NCI-H1092 treated with DMSO at 0.1 percent for 48 hours (cell line): ENCODE measurements at regions not wholly inside any gene's neighbourhood (a gene's known extent, or its start where the extent isn't known, plus 50 kb on each side); places are given as distances from the start of the nearest gene placed in this dataset.
"Not testable (repeated sequence)": the region's sequence is repeated elsewhere in the genome, so short reads cannot be mapped to it uniquely, and the experiment has no call there.

ENCODE experiments used
- DNase-seq: peaks from one replicate; lab custom pipeline; 2025; lab: John Stamatoyannopoulos, UW

- no peak for DNase-seq
Measured at GRCh38 chr2:186991766-186992417, 142.9 kb upstream of the ZSWIM2 start.

- no peak for DNase-seq
Measured at GRCh38 chr2:186984966-186985365, 136.0 kb upstream of the ZSWIM2 start.

GRCh38 chr2:186984481-186984880 is 135.5 kb upstream of the ZSWIM2 start:
- no peak for DNase-seq

GRCh38 chr2:186980787-186981550 is 132.0 kb upstream of the ZSWIM2 start:
- no peak for DNase-seq

GRCh38 chr2:186980117-186980442 is 131.1 kb upstream of the ZSWIM2 start:
- DNase-seq: no peak

- no peak for DNase-seq
Measured at GRCh38 chr2:186979439-186980116, 130.6 kb upstream of the ZSWIM2 start.

- no peak for DNase-seq
Measured at GRCh38 chr2:186977433-186978045, 128.6 kb upstream of the ZSWIM2 start.

GRCh38 chr2:186976329-186976728 is 127.4 kb upstream of the ZSWIM2 start:
- DNase-seq: no peak

GRCh38 chr2:186972281-186972970 is 123.5 kb upstream of the ZSWIM2 start:
- no peak for DNase-seq

- DNase-seq: no peak
Measured at GRCh38 chr2:186968277-186968676, 119.3 kb upstream of the ZSWIM2 start.

GRCh38 chr2:186966015-186966414 is 117.0 kb upstream of the ZSWIM2 start:
- no peak for DNase-seq

GRCh38 chr2:186962085-186962747 is 113.2 kb upstream of the ZSWIM2 start:
- DNase-seq: no peak

GRCh38 chr2:186960241-186960640 is 111.3 kb upstream of the ZSWIM2 start:
- DNase-seq: not testable (repeated sequence)

GRCh38 chr2:186959486-186959885 is 110.5 kb upstream of the ZSWIM2 start:
- DNase-seq: no peak

- DNase-seq: no peak
Measured at GRCh38 chr2:186950694-186951093, 101.7 kb upstream of the ZSWIM2 start.

GRCh38 chr2:186949726-186950256 is 100.8 kb upstream of the ZSWIM2 start:
- no peak for DNase-seq

- no peak for DNase-seq
Measured at GRCh38 chr2:186947516-186947915, 98.5 kb upstream of the ZSWIM2 start.

GRCh38 chr2:186946896-186947467 is 98.0 kb upstream of the ZSWIM2 start:
- no peak for DNase-seq

- no peak for DNase-seq
Measured at GRCh38 chr2:186941853-186942252, 92.9 kb upstream of the ZSWIM2 start.

- no peak for DNase-seq
Measured at GRCh38 chr2:186940463-186940862, 91.5 kb upstream of the ZSWIM2 start.

GRCh38 chr2:186934420-186934819 is 85.5 kb upstream of the ZSWIM2 start:
- DNase-seq: no peak
